DMS153 treated with DMSO at 0.1 percent for 48 hours (cell line): ENCODE measurements at regions not wholly inside any gene's neighbourhood (a gene's known extent, or its start where the extent isn't known, plus 50 kb on each side); places are given as distances from the start of the nearest gene placed in this dataset.
"Not testable (repeated sequence)": the region's sequence is repeated elsewhere in the genome, so short reads cannot be mapped to it uniquely, and the experiment has no call there.

Experiments
- DNase-seq: peaks from one replicate; lab custom pipeline; 2025; ENCODE audit not compliant: unreplicated experiment; lab: John Stamatoyannopoulos, UW

DNA sequence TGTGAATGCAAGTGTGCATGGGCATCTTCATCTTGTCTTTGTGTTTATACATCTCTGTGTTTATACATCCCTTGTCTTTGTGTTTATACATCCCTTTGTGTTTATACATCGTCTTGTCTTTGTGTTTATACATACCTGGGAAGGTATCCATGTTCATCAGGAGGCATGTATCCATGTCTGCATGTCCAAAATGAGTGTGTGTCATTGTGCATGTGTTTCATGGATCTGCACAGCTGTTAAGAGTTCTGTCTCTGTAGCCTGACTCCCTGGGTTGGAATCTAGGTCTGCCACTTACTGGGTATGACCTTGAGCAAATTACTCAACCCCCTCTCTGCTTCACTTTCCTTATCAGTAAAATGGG lies 50.1 kb upstream of the SIRPA start:
- no peak for DNase-seq

DNA sequence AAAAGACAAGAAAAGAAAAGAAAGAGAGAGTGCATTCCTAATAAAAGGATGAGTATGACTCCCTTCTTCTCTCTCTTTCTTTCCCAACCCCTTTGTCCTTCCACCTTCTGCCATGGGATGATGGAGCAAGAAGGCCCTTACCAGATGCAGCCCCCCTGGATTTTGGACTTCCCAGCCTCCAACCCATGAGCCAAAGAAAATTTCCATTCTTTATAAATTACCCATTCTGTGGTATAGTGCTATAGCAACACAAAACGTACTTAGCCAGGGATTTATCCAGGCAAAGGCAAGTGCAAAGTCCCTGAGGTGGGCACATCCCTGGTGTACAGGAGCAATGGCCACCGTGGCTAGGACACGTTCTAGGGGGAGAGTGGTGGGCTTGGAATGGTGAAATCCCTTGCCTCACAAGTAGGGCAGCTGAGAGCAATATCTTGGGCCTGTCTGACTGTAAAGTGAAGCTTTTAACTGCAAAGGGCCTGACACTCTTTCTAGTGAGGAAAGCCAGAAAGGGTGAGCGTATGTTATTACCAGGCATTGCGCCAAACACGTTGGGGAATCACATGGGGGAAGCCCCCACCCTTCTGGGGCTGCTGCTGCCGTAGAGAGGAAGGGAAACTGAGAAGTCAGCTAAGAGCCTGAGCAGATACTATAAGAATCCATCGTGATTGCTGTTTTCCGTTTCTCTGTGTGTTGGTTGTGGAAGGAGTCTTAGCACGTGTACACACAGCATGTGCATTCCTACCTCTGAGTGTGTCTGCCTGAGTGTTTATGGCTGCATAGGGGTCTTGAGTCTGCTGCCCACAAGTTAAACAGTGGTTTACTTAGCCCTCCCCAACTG lies 50.7 kb upstream of the SIRPA start:
- DNase-seq: no peak

DNA sequence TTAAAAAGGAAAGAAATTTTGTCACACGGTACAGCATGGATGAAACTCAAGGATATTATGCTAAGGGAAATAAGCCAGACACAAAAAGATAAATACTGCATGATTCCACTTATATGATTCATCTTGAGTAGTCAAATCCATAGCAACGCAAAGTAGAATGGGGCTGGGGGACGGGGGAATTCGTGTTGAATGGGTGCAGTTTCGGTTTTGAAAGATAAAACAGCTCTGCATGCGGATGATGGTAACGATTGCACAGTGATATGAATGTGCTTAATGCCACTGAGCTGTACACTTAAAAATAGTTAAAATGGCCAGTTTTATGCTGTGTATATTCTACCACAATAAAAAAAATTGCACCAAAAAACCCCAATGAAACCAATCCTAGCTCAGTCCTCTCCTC lies 52.9 kb upstream of the SIRPA start:
- no peak for DNase-seq

DNA sequence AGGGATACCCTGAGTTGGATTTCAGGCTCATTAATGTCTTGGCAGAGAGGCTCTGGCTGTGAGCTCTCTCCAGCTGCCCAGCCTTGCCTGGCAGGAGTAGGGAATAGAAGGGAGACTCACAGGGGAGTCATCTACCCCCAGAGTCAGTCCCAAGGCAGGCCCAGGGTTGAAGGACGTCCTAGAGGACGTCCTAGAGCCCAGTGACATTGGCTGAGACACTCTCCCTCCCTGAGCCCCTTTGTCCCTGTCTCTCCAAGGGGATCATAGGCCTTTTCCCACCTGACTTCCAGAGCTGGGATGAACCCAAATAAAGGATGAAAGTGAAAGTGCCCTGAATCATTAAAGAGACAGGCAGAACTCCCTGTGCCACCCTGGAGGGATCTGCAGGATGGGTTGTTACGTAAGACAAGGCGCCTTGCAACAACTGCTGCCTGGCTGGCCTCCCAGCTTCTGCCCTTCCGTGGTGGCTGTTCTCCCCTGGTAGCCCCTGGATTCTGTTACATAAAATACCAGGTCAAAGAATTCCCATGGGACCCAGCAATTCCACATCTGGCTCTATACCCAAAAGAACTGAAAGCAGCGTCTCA lies 53.6 kb upstream of the SIRPA start:
- DNase-seq: no peak

DNA sequence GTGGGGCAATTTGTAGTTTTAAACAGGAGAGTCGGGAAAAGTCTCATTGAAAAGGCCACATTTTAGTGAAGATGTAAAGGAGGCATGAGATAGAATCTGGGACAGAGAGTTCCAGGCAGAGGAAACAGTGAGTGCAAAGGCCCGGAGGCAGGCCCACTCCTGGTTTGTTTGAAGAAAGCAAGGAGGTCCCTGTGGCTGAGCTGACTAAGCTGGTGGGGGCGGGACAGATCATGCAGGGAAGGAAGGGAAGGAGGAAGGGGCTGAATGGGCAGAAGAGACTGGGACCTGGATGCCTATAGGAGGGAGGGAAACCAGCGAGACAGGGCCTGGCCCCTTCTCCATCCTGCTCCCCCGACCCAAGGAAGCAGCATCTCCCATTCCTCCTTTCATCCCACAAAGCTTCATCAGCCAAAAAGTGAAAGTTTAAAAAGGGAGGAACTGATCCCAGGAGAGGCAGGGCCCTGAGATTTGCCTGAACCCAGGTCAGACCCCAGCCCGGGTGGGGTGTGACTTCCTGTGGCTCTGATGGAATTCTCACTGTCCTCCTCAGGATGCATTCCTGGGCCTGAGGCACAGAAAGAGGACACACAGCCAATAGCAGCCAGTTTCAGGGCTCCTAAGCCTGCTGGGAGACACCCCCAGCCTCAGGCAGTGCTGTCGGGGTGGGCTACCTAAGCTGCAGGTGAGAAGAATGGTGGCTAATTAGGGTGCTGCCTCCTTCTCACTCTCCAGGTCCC lies 54.2 kb upstream of the SIRPA start:
- no peak for DNase-seq

DNA sequence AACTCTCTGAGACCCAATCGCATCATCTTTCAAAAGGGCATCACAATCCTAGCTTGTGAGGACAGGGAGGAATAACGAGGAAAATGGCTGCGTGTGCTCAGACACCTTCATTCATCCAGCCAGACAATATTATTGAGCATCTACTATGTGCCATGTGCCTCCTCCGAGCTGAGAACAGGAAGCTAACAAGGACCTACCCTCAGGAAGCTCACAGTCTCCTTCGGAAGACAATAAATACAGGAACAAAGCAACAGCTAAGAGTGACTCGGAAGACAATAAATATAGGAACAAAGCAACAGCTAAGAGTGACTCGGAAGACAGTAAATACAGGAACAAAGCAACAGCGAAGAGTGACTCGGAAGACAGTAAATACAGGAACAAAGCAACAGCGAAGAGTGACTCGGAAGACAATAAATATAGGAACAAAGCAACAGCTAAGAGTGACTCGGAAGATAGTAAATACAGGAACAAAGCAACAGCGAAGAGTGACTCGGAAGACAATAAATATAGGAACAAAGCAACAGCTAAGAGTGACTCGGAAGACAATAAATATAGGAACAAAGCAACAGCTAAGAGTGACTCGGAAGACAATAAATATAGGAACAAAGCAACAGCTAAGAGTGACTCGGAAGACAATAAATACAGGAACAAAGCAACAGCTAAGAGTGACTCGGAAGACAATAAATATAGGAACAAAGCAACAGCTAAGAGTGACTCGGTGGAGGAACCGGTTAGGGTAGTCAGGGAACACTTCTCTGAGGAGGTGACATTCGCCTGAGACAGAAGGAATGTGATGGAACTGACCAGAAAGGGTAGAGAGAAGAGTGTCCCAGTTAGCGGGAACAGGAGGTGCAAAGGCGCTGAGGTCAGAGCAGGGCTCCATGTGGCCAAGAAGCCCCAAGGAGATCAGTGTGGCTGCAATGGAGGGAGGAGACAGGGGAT lies 55.6 kb upstream of the SIRPA start:
- DNase-seq: not testable (repeated sequence)

DNA sequence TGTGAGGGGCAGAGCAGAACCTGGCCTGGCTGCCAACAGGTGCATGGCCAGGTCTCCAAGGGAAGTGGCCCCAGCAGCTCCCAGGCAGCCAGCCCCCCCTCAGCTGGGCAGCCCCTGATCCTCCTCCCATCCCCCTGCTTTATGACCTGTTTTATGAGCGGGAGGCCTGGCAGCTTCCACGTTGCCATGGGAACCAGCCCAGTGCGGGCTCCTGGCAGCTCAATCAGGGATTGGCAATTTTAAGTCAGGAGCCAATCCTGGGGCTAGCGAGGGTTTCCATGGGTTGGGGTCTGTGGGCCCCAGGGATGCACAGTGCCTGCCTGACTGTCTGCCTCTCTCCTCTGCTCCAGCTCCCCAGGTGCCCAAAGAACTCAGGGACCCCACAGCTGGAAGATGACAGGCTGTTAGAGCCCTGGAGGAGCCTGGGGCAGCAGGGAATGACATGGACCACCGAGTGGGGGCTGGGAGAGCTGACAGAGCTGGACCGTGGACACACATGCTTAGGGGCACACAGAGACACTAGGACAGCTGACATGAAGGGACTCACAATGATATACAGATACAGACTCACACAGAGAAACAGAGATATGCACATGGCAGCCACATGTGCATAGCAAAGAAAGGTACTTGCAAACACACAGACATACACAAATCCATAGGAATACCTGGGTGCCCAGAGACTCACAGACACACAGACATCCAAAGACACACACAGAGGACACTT lies 56.5 kb upstream of the SIRPA start:
- no peak for DNase-seq

DNA sequence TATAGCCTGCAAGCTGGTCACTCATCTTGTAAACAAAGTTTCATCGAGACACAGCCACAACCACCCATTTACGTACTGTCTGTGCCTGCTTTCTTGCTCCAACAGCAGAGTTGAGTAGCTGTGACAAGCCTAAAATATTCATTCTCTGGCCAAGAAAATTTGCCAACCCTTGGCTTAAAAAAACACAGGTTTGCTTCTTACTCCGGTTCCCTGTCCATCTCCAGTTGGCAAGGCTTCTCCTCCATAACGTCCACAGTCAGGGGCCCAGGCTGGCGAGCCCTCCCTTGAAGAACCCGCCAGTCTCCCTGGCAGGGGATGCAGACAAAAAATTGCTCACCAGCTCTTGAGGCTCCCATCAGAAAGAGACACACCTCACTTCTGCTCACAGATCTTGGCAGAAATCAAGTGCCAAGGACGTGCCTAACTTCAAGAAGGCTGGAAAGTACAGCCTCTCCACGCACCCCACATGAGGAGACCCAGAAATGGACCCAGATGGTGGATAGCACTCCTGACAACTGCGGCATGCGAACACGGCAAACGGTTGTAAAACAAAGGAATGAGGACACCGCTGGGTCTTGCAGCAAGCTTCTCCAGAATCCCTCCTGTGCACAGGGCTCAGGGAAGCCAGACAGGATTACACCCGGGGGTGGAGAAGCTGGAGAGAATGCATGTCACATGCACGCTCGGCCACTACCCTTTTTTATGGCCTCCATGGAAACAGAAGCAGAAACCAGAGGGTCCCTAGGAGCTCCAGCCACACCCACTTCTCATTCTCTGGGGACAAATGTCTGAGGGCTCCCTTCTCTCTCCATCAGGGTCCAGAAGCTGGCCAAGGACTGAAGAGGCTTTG lies 59.8 kb upstream of the SIRPA start:
- no peak for DNase-seq

DNA sequence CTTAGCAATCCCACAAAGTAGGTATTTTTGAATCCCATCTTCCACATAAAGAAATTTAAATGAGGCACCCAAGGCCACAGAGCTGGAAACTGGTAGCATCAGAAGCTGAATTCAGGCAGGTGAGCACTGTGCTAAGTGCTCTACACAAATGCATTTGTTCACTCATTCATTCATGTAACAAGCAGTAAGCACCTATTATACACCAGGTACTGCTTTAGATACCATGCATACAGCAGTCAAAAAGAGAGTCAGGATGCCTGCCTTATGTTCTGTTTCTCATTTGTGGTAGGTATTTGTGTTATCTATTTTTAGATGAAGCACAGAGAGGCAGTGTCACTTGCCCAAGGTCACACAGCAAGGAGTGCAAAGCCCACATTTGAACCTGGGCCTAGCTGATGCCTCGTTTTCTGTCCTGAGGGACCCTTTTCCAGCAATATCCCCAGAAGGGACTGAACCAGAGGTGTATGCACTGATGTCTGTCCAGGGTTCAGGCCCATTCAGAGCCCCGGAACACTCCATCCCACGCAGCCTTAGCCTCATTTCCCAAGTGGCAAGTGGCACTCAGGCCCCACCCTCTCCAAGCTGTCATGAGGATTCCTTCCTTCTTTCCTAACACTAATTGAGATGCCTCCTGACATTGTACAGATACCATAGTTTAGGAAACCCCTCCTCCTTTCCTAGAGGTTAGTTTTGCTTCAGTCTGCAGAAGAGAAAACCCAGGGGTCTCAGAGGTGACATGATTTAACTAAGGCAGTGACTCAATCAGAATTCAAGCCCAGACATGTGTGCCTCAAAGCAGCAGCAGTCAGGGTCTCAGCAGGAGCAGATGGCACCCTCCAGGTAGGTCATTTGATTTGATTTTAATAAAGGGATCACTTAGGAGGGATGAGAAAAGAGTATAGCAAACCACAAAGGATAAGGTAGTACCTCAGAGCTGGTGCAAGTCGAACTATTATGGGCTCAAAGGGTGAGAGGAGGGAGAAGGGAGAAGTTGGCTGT lies 61.2 kb upstream of the SIRPA start:
- no peak for DNase-seq

DNA sequence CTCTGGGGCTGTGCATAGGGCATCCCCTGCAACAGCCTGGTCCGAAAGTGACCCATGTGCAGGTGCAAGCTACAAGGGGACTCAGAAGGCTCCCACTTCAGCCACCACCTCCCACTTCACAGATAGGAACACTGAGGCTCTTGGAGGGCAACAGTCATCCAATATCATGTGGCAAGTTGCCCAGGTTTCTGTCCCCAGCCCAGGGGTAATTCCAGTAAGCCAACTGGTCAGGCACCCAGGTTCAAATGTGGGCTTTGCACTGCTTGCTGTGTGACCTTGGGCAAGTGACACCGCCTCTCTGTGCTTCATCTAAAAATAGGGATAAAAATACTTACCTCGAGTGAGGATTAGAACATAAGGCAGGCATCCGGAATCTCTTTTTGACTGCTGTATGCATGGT lies 62.0 kb upstream of the SIRPA start:
- no peak for DNase-seq

DNA sequence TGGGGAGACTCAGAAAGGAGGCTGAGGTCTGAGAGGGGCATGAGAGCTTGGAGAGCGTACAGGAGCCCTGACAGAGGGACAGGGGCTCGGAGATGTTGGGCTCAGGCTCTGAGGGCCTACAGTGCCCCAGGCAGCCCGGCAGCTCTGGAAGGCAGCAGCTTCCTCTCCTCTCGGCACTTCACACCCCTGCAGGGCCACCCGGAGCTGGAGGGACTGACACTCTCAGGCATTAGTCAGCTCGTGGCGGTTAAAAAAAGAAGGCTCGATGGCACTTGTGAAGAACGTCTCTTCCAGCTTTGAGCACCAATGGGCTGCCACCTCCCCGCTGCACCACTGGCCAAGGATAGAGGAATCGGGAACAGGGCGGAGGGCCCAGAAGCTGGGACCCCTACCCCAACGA lies 62.6 kb upstream of the SIRPA start:
- no peak for DNase-seq

DNA sequence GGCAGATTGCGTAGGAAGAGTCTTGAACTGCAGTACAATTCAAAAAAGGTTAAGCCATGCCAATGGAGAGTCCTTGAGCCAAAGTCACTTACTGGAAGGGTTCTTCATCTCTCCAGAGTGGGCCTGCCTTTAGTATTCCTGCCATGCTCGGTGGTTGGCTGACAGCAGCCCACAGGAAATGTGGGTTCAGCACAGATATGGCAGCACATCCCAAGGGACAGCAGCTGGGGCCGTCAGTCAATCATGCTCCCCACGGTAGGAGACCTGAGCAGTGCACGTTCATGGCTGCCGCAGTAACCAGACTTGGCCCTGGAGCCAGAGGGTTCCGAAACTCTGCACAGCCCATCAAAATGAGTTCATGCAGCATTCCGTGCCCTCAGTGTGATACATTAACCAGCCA lies 63.6 kb upstream of the SIRPA start:
- no peak for DNase-seq

DNA sequence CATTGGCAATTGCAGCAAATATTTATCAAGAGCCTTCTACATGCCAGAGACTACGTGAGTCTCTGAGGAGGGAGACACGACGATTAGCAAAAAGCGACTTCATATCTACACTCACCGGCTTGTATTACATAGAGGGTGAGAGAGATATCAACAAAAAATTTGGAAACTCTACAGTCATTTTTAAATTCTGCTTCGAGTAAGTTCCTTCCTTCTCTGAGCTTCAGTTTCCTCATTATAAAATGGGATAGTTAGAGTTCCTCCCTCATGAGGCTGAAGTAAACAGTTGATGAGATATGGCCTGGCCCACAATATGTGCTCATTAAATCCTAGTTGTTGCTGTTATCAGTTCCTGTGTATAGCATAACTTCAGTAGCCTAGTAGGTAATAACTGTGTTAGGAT lies 64.1 kb upstream of the SIRPA start:
- no peak for DNase-seq

DNA sequence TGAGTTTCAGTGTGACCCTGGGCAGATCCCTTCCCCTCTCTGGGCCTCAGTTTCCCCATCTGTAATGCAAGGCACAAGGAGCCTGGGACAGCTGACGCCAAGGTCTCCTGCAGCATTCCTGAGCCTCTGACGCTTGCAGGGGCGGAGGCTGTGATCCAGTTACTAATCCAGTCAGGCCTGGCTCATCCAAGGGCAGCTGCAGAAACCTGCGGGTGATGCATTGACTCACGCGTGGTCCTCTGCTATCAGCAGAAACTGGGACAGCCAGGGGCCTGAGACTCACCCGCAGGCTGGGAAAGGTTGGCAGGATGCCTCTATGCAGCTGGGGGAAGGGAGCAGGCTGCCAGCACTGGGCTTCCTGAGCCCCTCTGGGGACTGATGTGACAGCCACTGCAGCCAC lies 65.0 kb upstream of the SIRPA start:
- no peak for DNase-seq

DNA sequence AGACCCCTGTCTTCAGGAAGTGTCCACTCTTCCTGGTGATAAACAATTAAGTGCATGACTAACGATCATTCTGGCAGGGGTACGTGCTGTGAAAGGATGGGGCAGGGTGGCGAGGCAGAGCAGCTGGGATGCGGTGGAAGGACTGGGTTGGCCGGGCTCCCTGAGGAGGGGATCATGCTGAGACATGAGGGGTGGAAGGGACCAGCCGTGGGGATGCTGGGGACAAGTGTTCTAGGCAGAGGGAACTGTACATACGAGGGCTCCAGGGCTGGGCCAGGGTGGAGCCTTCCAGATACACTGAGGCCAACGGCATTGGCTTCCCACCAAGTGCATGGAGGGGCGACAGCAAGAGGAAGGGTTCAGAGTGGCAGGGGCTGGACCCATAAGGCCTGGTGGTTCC lies 65.7 kb upstream of the SIRPA start:
- DNase-seq: no peak

DNA sequence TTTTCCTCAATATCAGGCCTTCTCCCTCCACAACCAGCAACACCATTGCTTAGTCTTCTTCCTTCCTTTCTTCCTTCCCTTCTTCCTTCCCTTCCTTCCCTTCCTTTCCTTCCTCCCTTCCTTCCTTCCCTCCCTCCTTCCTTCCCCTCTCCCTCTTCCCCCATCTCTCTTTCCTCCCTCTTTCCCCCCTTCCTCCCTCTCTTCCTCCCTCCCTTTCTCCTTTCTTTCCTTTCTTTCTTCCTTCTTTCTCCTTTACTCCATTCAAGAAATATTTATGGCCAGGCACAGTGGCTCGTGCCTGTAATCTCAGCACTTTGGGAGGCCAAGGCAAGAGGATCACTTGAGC lies 66.4 kb upstream of the SIRPA start:
- DNase-seq: no peak

DNA sequence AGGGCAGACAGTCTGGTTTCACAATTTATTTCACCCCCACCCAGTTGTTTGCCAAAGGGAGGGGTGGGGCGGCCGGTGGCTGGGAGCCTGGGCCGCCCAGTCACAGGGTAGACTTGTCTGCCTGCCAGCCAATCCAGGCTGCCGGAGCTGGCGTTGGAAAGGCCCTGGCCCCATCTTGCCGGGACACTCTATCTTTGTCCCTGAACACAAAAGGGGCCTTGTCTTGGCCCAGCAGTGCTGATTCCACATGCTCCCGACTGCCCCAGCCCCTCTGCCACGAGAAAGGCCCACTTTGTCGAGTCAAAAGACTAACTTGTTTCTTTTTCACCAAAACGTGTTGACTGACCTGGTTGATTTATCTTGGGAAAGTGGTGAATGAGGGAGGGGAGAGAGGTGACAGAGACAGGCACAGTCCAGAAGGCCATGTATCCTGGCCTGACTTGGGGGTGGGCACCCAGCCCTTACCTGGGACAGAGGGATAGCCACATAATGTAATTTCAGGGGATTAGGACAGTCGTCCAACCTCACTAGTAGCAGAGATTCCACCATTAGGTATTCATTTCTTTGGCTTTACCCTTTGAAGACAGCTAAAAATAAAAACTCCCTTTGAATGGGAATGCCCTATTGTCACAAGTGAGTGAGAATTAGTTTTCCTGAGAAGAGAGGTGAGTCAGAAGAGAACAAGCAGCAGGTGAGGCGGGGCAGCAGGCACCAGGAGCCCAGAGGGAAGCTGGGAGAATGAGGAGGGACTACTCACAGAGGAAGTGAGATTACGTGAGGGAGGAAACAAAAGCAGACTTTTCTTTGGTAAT lies 67.0 kb upstream of the SIRPA start:
- DNase-seq: no peak

DNA sequence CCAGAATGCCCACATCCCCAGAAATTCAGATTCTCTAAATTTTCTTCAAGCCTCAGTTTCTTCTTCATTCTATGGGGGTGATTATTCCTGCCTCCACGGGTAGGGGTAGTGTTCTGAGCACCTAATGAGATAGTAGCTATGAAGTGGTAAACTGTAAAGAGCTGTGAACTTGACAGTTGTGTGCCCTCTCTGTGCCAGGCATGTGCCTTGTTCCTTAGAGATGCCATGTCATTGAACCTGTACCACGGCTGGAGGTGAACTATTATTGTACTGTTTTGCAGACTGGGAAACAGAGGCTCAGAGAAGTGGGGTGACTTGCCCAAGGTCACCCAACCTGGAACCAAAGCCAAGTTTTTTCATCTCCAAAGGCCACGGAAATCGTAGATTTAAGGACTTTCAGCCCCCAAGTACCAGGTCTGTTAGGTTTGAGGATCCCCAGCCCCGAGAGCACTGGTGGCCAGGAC lies 67.7 kb upstream of the SIRPA start:
- no peak for DNase-seq
